IMR-90 (cell line): ENCODE measurements at regions not wholly inside any gene's neighbourhood (a gene's known extent, or its start where the extent isn't known, plus 50 kb on each side); places are given as distances from the start of the nearest gene placed in this dataset.

Source experiments
- ATAC-seq: fragments of 200-7000 bp; cut with Tn5 transposase; 2 replicates; pipeline ENCODE4 v1.9.1; 2020; ENCODE audit warnings: low read depth, mild to moderate bottlenecking, moderate library complexity
- BruUV-seq: library from RNA; stranded (reverse); fragments of 400-500 nt; replicated peaks from 2 replicates; lab custom pipeline; 2021; lab: Mats Ljungman, UMichigan
- CTCF ChIA-PET: fragments of 300-600 bp; formaldehyde crosslinking; extraction: SDS; loops from one replicate; lab custom pipeline; 2021; ENCODE audit warnings: antibody characterized with exemption; lab: Yijun Ruan, JAX
- POLR2A ChIA-PET: fragments of 300-600 bp; sonication (Branson Sonifier 250); formaldehyde crosslinking; loops from one replicate; lab custom pipeline; 2022; ENCODE audit warnings: antibody characterized with exemption; ENCODE audit not compliant: unreplicated experiment; lab: Charles Lee
- DNase-seq: peaks from one replicate; pipeline ENCODE4 v3.0.0; 2013
- H2AFZ ChIP-seq: replicated peaks from 2 replicates; pipeline ENCODE3; 2013; ENCODE audit warnings: low read length, mild to moderate bottlenecking; ENCODE audit not compliant: poor library complexity
- H2AK5ac ChIP-seq: 2 replicates; pipeline ENCODE4 v1.6.1; 2013; ENCODE audit warnings: low read depth, low read length, inconsistent platforms
- H2AK9ac ChIP-seq: replicated peaks from 2 replicates; pipeline ENCODE3; 2013; ENCODE audit warnings: mild to moderate bottlenecking, low read depth, low read length, moderate library complexity; ENCODE audit not compliant: poor library complexity
- H2BK120ac ChIP-seq: 2 replicates; pipeline ENCODE4 v1.6.1; 2013; ENCODE audit warnings: low read depth, low read length, inconsistent platforms
- H2BK15ac ChIP-seq: 3 replicates; pipeline ENCODE4 v1.6.1; 2013; ENCODE audit warnings: low read depth, low read length, inconsistent platforms
- H2BK20ac ChIP-seq: 2 replicates; pipeline ENCODE4 v1.6.1; 2013; ENCODE audit warnings: low read depth, mild to moderate bottlenecking, inconsistent platforms, low read length, moderate library complexity
- H2BK5ac ChIP-seq: 2 replicates; pipeline ENCODE4 v1.6.1; 2013; ENCODE audit warnings: mild to moderate bottlenecking, low read depth, low read length, inconsistent platforms; ENCODE audit not compliant: poor library complexity, severe bottlenecking
- H3K14ac ChIP-seq: replicated peaks from 2 replicates; pipeline ENCODE4 v1.6.1; 2013; ENCODE audit warnings: low read depth, low read length, inconsistent platforms
- H3K18ac ChIP-seq: 2 replicates; pipeline ENCODE4 v1.6.1; 2013; ENCODE audit warnings: low read depth, low read length, control low read depth
- H3K23ac ChIP-seq: 2 replicates; pipeline ENCODE4 v1.6.1; 2013; ENCODE audit warnings: low read depth, low read length, inconsistent platforms
- H3K27ac ChIP-seq: 2 replicates; pipeline ENCODE4 v1.5.1; 2013; ENCODE audit warnings: mild to moderate bottlenecking, control low read depth, low read length; ENCODE audit not compliant: insufficient read depth
- H3K27me3 ChIP-seq: 2 replicates; pipeline ENCODE4 v1.6.1; 2013; ENCODE audit warnings: low read length; ENCODE audit not compliant: control insufficient read depth, insufficient read depth
- H3K36me3 ChIP-seq: 2 replicates; pipeline ENCODE4 v1.6.1; 2013; ENCODE audit warnings: low read length, mixed read lengths; ENCODE audit not compliant: control insufficient read depth, insufficient read depth
- H3K4ac ChIP-seq: 2 replicates; pipeline ENCODE4 v1.6.1; 2013; ENCODE audit warnings: low read depth, low read length, inconsistent platforms
- H3K4me1 ChIP-seq: 2 replicates; pipeline ENCODE4 v1.6.1; 2013; ENCODE audit warnings: low read length, mixed read lengths; ENCODE audit not compliant: control insufficient read depth, insufficient read depth
- H3K4me2 ChIP-seq: 2 replicates; pipeline ENCODE4 v1.6.1; 2013; ENCODE audit warnings: low read depth, mild to moderate bottlenecking, control low read depth, low read length, moderate library complexity
- H3K4me3 ChIP-seq: 2 replicates; pipeline ENCODE4 v1.5.1; 2013; ENCODE audit warnings: low read depth, mild to moderate bottlenecking, control low read depth, low read length, moderate library complexity; ENCODE audit not compliant: insufficient read depth
- H3K56ac ChIP-seq: 2 replicates; pipeline ENCODE4 v1.6.1; 2013; ENCODE audit warnings: low read length, inconsistent platforms; ENCODE audit not compliant: insufficient read depth; ENCODE audit errors: extremely low read depth
- H3K79me1 ChIP-seq, 2 experiments: 2 replicates each; pipeline ENCODE4 v1.6.1; 2013; ENCODE audit warnings: low read length in 2 of 2, inconsistent platforms in 1 of 2, low read depth in 1 of 2
- H3K9ac ChIP-seq: 2 replicates; pipeline ENCODE4 v1.6.1; 2013; ENCODE audit warnings: low read depth, low read length, control low read depth
- H3K9me1 ChIP-seq: 2 replicates; pipeline ENCODE4 v1.6.1; 2013; ENCODE audit warnings: low read length, inconsistent platforms; ENCODE audit not compliant: insufficient read depth
- H3K9me3 ChIP-seq: 2 replicates; pipeline ENCODE4 v1.6.1; 2013; ENCODE audit warnings: low read length; ENCODE audit not compliant: control insufficient read depth, insufficient read depth
- H4K20me1 ChIP-seq: 2 replicates; pipeline ENCODE4 v1.6.1; 2013; ENCODE audit warnings: low read length, inconsistent platforms; ENCODE audit not compliant: insufficient read depth
- H4K5ac ChIP-seq: 2 replicates; pipeline ENCODE4 v1.6.1; 2013; ENCODE audit warnings: mild to moderate bottlenecking, low read depth, low read length, control low read depth
- H4K8ac ChIP-seq, 2 experiments: 2 replicates each; pipeline ENCODE4 v1.6.1; 2013; ENCODE audit warnings: low read depth in 2 of 2, low read length in 2 of 2, control low read depth in 1 of 2, inconsistent platforms in 1 of 2
- H4K91ac ChIP-seq: 2 replicates; pipeline ENCODE4 v1.6.1; 2013; ENCODE audit warnings: low read depth, low read length, inconsistent platforms; ENCODE audit not compliant: insufficient read depth
- BHLHE40 ChIP-seq: fragments of 150-350 bp; IDR thresholded peaks from 2 replicates; pipeline ENCODE4 v1.6.1; 2016; ENCODE audit warnings: mild to moderate bottlenecking, low read depth, low read length
- MAZ ChIP-seq: IDR thresholded peaks from 2 replicates; pipeline ENCODE4 v1.6.1; 2012; ENCODE audit warnings: low read depth, mild to moderate bottlenecking, low read length, improper control_type of control experiment, moderate library complexity, borderline replicate concordance
- MXI1 ChIP-seq: IDR thresholded peaks from 2 replicates; pipeline ENCODE4 v1.6.1; 2012; ENCODE audit warnings: low read depth, mild to moderate bottlenecking, low read length, moderate library complexity, borderline replicate concordance
- NFE2L2 ChIP-seq: fragments of 150-350 bp; IDR thresholded peaks from 2 replicates; pipeline ENCODE4 v1.6.1; 2016; ENCODE audit warnings: low read depth, mild to moderate bottlenecking, low read length
- RAD21 ChIP-seq: IDR thresholded peaks from 2 replicates; pipeline ENCODE4 v1.6.1; 2012; ENCODE audit warnings: low read length, improper control_type of control experiment
- SMC3 ChIP-seq: fragments of 150-350 bp; IDR thresholded peaks from 2 replicates; pipeline ENCODE4 v1.6.1; 2016; ENCODE audit warnings: low read depth, mild to moderate bottlenecking, antibody characterized with exemption, low read length, moderate library complexity
- USF2 ChIP-seq: fragments of 150-350 bp; IDR thresholded peaks from 2 replicates; pipeline ENCODE4 v1.6.1; 2017; ENCODE audit warnings: mild to moderate bottlenecking, antibody characterized with exemption, low read length, low read depth
- whole genome bisulfite sequencing, 2 experiments: methylation state at CpG; one replicate each; pipeline versions ENCODE4 v1.1.5 to v1.1.7; 2013; ENCODE audit warnings: missing lambda C conversion rate in 2 of 2; ENCODE audit not compliant: insufficient read length in 1 of 2; ENCODE audit errors: extremely low coverage in 2 of 2; 5-methylcytosine and 5-hydroxymethylcytosine counted together
- dilution Hi-C: fragments of 300-500 bp; cut with HindIII; formaldehyde crosslinking; loops from one replicate; pipeline ENCODE4 v1.14.3; 2018; ENCODE audit warnings: low sequenced_read_pairs; ENCODE audit not compliant: unreplicated experiment
- in situ Hi-C: fragments of 300-500 bp; cut with MboI; formaldehyde crosslinking; loops from 3 replicates; pipeline ENCODE4 v1.14.3; 2019; ENCODE audit warnings: low sequenced_read_pairs, inconsistent platforms, mixed read lengths
- intact Hi-C: fragments of 100-400 bp; cut with micrococcal nuclease; formaldehyde crosslinking; loops from 2 replicates; pipeline ENCODE4 v1.10.0; 2022

DNA sequence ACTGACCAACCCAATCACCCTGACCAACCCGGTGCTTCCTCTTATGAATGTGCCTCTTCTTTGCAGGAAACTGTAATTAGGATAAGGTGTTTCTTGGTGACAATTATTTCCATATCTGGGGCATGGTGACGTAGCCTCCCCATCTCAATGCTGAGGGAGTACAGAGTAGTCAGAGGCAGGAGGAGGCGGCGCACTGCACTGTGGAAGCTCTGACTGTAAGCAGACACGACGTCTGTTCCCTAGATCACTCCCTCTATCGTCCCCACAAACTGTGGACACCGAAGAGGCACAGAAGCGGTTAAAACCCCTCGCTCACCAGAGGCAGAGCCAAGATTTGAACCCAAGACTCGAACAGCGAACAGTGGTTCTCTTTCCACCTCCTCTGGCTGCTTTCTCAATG lies 231.0 kb upstream of the IGF1R start:
- Histone ChIP-seq H3K23ac (no peak overlapping the region), H3K18ac (no peak overlapping the region), H3K36me3 (no peaks in the 10 kb centered on the region), H3K79me1 (no peaks in the 10 kb centered on the region), H3K9me1 (no peaks in the 10 kb centered on the region), H3K4me3 (no peak overlapping the region), H2BK20ac (no peak overlapping the region), H3K4ac (no peak overlapping the region), H4K20me1 (no peaks in the 10 kb centered on the region; the same call in 1 of the 2 replicates), H2AK9ac (no peak overlapping the region), H2BK5ac (no peak overlapping the region), H3K27me3 (peaks cover 25% of the 10 kb centered on the region), H3K56ac (no peak overlapping the region), H3K4me2 (no peak overlapping the region), H3K9me3 (no peaks in the 10 kb centered on the region), H2AFZ (no peak overlapping the region), H4K8ac (no peak overlapping the region), H4K91ac (no peak overlapping the region), H3K14ac (no peak overlapping the region), H2AK5ac (no peak overlapping the region), H2BK120ac (no peak overlapping the region), H3K27ac (no peak overlapping the region), H2BK15ac (no peak overlapping the region), H3K4me1 (no peaks in the 10 kb centered on the region; the same call in 1 of the 2 replicates), H4K5ac (no peak overlapping the region), H3K9ac (no peak overlapping the region)
- 100% methylated on average over 1 of the region's 12 CpGs; no CpG with 5 or more reads in 1 of the 2 experiments for WGBS, 2 experiments
- ChIA-PET POLR2A (no interaction called here), CTCF (no interaction called here)
- no peak for DNase-seq
- in situ Hi-C loops (no loop called here), dilution Hi-C loops (no loop called here), intact Hi-C loops (no loop called here)
- no TSS peak for BruUV-seq
- no peak for ATAC-seq
- TF ChIP-seq BHLHE40, result no peak
- TF ChIP-seq MAZ, result no peak
- no peak for TF ChIP-seq USF2
- no peak for TF ChIP-seq SMC3
- no peak for TF ChIP-seq MXI1
- no peak for TF ChIP-seq RAD21
- TF ChIP-seq NFE2L2, result no peak
